ENCODE measurements at regions not wholly inside any gene's neighbourhood (a gene's known extent, or its start where the extent isn't known, plus 50 kb on each side); places are given as distances from the start of the nearest gene placed in this dataset.
A peak's percentile ranks its signal among the peaks of the same experiment; 100 is the strongest.

DNA sequence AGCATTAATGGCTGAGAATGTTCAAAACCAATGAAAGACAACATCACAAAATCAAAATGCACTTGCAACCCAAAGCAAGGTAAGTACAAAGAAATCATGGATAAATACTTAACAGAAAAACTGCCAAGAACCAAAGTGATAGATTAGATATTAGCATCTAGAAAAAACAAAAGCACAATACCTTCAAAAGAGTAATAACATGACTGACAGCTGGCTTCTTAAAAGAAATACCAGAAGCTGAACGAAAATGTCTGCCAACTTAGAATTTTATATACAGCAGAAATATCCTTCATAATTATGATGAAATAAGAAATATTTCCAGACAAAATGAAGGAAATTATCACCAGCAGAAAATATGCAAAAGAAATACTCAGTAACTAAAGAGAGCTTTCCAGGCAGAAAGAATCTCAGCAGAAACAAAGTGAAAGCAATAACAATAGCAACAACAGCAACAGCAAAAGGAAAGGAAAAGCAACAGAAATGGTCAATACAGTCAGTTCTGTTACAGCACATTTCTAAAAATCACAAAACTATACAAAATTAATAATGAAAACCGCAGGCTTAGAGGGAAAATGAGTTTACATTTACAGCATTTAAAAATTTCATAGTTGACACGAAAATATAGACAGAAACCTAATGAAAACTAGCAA, 121.5 kb upstream of the MAN1A1 start:
- Histone ChIP-seq H3K27ac (no peak overlapping the region), H3K9me3 (ENCODE audit: low read depth) (no peaks in the 10 kb centered on the region), H3K4me1 (ENCODE audit: low read depth) (peaks cover 12% of the 10 kb centered on the region), H3K36me3 (no peaks in the 10 kb centered on the region), H3K4me3 (no peak overlapping the region), H3K27me3 (no peaks in the 10 kb centered on the region)
- TF ChIP-seq, protein P1, sequence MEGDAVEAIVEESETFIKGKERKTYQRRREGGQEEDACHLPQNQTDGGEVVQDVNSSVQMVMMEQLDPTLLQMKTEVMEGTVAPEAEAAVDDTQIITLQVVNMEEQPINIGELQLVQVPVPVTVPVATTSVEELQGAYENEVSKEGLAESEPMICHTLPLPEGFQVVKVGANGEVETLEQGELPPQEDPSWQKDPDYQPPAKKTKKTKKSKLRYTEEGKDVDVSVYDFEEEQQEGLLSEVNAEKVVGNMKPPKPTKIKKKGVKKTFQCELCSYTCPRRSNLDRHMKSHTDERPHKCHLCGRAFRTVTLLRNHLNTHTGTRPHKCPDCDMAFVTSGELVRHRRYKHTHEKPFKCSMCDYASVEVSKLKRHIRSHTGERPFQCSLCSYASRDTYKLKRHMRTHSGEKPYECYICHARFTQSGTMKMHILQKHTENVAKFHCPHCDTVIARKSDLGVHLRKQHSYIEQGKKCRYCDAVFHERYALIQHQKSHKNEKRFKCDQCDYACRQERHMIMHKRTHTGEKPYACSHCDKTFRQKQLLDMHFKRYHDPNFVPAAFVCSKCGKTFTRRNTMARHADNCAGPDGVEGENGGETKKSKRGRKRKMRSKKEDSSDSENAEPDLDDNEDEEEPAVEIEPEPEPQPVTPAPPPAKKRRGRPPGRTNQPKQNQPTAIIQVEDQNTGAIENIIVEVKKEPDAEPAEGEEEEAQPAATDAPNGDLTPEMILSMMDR (IDR thresholded peaks at IDR 0.05; ENCODE audit: low read depth, low read length) = no peak
- no peak for DNase-seq (ENCODE audit: low read depth in 1 of 2, low spot score in 1 of 2)

- Histone ChIP-seq H3K27me3 (no peaks in the 10 kb centered on the region), H3K4me1 (ENCODE audit: low read depth) (peaks cover 12% of the 10 kb centered on the region), H3K27ac (no peak overlapping the region), H3K4me3 (no peak overlapping the region), H3K9me3 (ENCODE audit: low read depth) (no peaks in the 10 kb centered on the region), H3K36me3 (no peaks in the 10 kb centered on the region)
- TF ChIP-seq, protein P1 (IDR thresholded peaks at IDR 0.05; ENCODE audit: low read depth, low read length) = no peak
- peak in 1 of 2 donors; percentile 50 for DNase-seq (ENCODE audit: low read depth in 1 of 2, low spot score in 1 of 2)
Observed at GRCh38 chr6:119467488-119468081, 118.0 kb upstream of the MAN1A1 start.

- H3K4me3 ChIP-seq = no peak overlapping the region
- no peaks in the 10 kb centered on the region for H3K27me3 ChIP-seq
- peaks cover 12% of the 10 kb centered on the region for H3K4me1 ChIP-seq (ENCODE audit: low read depth)
- no peak overlapping the region for H3K27ac ChIP-seq
- H3K36me3 ChIP-seq = no peaks in the 10 kb centered on the region
- no peak for DNase-seq (ENCODE audit: low read depth in 1 of 2, low spot score in 1 of 2)
- H3K9me3 ChIP-seq (ENCODE audit: low read depth) = no peaks in the 10 kb centered on the region
- TF ChIP-seq, protein P1 (IDR thresholded peaks at IDR 0.05; ENCODE audit: low read depth, low read length) = no peak
Observed at GRCh38 chr6:119466226-119466625, 116.7 kb upstream of the MAN1A1 start.

GRCh38 chr6:119463081-119463626, 113.6 kb upstream of the MAN1A1 start:
- TF ChIP-seq, protein P1 (IDR thresholded peaks at IDR 0.05; ENCODE audit: low read depth, low read length) = no peak
- no peaks in the 10 kb centered on the region for H3K9me3 ChIP-seq (ENCODE audit: low read depth)
- no peaks in the 10 kb centered on the region for H3K27me3 ChIP-seq
- H3K27ac ChIP-seq = no peak overlapping the region
- no peaks in the 10 kb centered on the region for H3K36me3 ChIP-seq
- H3K4me3 ChIP-seq = no peak overlapping the region
- DNase-seq (ENCODE audit: low read depth in 1 of 2, low spot score in 1 of 2) = no peak
- peaks cover 2% of the 10 kb centered on the region for H3K4me1 ChIP-seq (ENCODE audit: low read depth)

GRCh38 chr6:119461187-119461586, 111.6 kb upstream of the MAN1A1 start:
- no peak for DNase-seq (ENCODE audit: low read depth in 1 of 2, low spot score in 1 of 2)
- H3K9me3 ChIP-seq (ENCODE audit: low read depth) = no peaks in the 10 kb centered on the region
- TF ChIP-seq, protein P1 (IDR thresholded peaks at IDR 0.05; ENCODE audit: low read depth, low read length) = no peak
- no peaks in the 10 kb centered on the region for H3K4me1 ChIP-seq (ENCODE audit: low read depth)
- no peaks in the 10 kb centered on the region for H3K36me3 ChIP-seq
- H3K27me3 ChIP-seq = no peaks in the 10 kb centered on the region
- no peak overlapping the region for H3K27ac ChIP-seq
- no peak overlapping the region for H3K4me3 ChIP-seq

All from cardiac muscle cell (in vitro differentiated cells and primary cell).